ENCODE measurements at regions not wholly inside any gene's neighbourhood (a gene's known extent, or its start where the extent isn't known, plus 50 kb on each side); places are given as distances from the start of the nearest gene placed in this dataset.
A peak's percentile ranks its signal among the peaks of the same experiment; 100 is the strongest.

DNA sequence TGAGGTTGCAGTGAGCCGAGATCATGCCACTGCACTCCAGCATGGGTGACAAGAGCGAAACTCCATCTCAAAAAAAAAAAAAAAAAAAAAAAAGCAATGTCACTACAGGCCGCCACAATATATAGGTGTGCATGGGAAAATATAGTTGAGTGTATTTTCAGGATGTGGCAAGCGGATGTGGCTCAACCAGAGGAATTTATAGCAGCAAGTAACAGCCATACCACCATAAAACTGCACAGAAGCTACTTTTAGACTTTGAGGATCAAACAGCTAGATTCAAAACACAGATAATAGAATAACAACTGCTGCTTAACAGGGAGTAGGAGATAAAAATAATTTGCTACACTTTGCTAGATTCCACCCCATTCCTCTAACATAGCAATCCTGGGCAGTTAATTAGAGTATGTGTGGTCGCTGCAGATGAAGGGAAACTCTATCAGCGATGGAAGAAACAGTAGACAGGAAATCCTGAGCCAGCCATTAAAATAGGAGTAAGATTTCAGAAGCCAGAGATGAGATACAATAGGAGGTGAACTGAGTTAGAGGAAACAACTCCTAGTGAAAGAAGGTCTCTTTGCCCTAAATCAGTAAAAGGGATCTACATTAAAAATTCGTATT, 318.7 kb upstream of the STT3B start:
- in situ Hi-C loops (cut with MboI; ENCODE audit: low sequenced_read_pairs, unreplicated experiment), result no loop called here
- TF ChIP-seq, protein P1, sequence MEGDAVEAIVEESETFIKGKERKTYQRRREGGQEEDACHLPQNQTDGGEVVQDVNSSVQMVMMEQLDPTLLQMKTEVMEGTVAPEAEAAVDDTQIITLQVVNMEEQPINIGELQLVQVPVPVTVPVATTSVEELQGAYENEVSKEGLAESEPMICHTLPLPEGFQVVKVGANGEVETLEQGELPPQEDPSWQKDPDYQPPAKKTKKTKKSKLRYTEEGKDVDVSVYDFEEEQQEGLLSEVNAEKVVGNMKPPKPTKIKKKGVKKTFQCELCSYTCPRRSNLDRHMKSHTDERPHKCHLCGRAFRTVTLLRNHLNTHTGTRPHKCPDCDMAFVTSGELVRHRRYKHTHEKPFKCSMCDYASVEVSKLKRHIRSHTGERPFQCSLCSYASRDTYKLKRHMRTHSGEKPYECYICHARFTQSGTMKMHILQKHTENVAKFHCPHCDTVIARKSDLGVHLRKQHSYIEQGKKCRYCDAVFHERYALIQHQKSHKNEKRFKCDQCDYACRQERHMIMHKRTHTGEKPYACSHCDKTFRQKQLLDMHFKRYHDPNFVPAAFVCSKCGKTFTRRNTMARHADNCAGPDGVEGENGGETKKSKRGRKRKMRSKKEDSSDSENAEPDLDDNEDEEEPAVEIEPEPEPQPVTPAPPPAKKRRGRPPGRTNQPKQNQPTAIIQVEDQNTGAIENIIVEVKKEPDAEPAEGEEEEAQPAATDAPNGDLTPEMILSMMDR (IDR thresholded peaks at IDR 0.05; ENCODE audit: borderline replicate concordance, control extremely low read depth, extremely low read depth, insufficient read depth, missing control alignments), result no peak
- DNase-seq (ENCODE audit: low spot score), result no peak

DNA sequence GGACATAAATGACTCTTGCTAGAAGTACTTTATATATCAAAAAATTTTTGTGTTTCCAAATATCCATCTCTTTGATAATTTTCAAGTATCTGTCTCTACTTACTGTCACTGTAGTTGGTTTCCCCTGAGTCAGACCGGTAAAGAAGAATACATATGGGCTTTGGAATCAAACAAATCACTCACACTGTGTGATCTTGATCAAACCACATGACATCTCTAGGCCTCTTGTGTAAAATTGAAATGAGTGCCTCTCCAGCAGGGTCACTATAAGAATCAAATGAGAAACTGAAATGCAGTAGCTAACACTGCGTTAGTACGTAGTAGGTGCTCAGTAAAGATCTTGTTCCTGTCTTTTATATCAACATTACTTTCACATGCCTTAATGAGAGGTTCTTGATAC, 314.6 kb upstream of the STT3B start:
- no peak for DNase-seq (ENCODE audit: low spot score)
- in situ Hi-C loops (cut with MboI; ENCODE audit: low sequenced_read_pairs, unreplicated experiment), result no loop called here
- TF ChIP-seq, protein P1 (IDR thresholded peaks at IDR 0.05; ENCODE audit: borderline replicate concordance, control extremely low read depth, extremely low read depth, insufficient read depth, missing control alignments), result no peak

DNA sequence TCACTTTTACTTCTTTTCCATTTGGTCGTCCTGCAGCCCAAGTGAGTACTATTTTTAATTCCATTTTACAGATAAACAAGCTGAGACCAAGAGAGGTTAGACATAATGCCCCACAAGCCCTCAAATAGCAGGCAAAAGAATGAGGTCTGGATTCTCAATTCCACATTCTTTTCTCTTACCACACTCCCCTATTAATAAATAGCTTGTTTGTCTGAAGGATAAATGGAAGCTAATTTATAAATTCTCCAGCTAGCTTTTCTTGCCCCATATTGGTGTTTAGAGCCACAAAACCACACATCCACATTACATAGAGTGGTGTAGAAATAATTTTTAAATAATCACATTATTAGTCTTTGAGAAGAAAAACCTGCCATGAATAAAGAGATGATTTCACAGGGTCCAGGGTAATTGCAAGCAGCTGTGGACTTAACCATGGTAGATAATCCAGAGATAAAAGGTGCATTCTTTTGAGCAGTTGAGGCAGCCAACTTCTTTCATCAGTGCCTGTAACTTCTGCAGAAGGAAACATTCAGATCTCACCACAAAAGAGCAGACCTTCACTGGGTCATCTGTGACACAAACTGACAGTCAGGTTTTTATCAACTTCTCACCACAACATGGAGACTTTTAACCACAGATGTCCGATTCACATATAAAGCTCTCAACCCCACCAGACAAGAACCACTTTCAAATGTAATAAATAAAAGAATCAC, 313.4 kb upstream of the STT3B start:
- peak; percentile 38 for DNase-seq (ENCODE audit: low spot score)
- TF ChIP-seq, protein P1 (IDR thresholded peaks at IDR 0.05; ENCODE audit: borderline replicate concordance, control extremely low read depth, extremely low read depth, insufficient read depth, missing control alignments), result no peak
- in situ Hi-C loops (cut with MboI; ENCODE audit: low sequenced_read_pairs, unreplicated experiment), result no loop called here

DNA sequence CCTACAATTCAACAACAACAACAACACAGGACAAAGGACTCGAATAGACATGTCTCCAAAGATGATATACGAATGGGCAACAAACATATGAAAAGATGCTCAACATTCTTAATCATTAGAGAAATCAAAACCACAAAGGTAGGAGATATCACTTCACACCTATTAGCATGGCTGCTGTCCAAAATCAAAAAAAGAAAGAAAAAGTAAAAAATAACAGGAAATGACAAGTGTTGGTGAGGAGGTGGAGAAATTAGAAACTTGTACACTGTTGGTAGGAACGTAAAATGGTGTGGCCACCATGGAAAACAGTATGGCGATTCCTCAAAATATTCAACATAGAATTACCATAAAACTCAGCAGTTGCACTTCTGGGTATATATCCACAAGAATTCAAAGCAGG, 312.3 kb upstream of the STT3B start:
- TF ChIP-seq, protein P1 (IDR thresholded peaks at IDR 0.05; ENCODE audit: borderline replicate concordance, control extremely low read depth, extremely low read depth, insufficient read depth, missing control alignments), result no peak
- no peak for DNase-seq (ENCODE audit: low spot score)
- in situ Hi-C loops (cut with MboI; ENCODE audit: low sequenced_read_pairs, unreplicated experiment), result no loop called here

DNA sequence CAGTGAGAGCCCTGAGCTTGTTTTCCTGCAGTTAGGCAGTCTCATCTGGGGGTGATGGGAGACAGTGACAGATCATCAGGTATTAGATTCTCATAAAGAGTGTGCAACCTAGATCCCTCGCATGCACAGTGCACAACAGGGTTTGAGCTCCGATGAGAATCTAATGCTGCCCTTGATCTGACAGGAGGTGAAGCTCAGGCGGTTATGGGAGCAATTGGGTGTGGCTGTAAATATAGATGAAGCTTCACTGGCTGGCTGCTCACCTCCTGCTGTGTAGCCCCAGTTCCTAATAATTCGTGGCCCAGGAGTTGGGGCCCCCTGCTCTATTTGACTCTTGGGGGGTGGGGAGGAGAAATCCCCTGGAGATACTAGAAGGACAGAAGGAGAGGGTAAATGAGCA, 309.4 kb upstream of the STT3B start:
- in situ Hi-C loops (cut with MboI; ENCODE audit: low sequenced_read_pairs, unreplicated experiment), result no loop called here
- DNase-seq (ENCODE audit: low spot score), result no peak
- TF ChIP-seq, protein P1 (IDR thresholded peaks at IDR 0.05; ENCODE audit: borderline replicate concordance, control extremely low read depth, extremely low read depth, insufficient read depth, missing control alignments), result no peak

DNA sequence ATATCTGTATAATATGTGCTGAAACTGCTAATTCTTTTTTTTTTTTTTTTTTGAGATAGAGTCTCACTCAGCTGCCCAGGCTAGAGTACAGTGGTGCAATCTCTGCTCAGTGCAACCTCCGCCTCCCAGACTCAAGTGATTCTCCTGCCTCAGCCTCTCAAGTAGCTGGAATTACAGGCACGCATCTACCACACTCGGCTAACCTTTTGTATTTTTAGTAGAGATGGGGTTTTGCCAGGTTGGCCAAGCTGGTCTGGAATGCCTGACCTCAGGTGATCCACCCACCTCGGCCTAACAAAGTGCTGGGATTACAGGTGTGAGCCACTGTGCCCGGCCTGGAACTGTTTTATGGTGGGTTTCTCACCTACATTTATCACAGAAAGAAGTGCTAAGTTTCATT, 307.8 kb upstream of the STT3B start:
- in situ Hi-C loops (cut with MboI; ENCODE audit: low sequenced_read_pairs, unreplicated experiment), result no loop called here
- no peak for DNase-seq (ENCODE audit: low spot score)
- TF ChIP-seq, protein P1 (IDR thresholded peaks at IDR 0.05; ENCODE audit: borderline replicate concordance, control extremely low read depth, extremely low read depth, insufficient read depth, missing control alignments), result no peak

Data from GM13976 (cell line).